ENCODE measurements at regions not wholly inside any gene's neighbourhood (a gene's known extent, or its start where the extent isn't known, plus 50 kb on each side); places are given as distances from the start of the nearest gene placed in this dataset.

GRCh38 chr14:105664691-105665090, 138.3 kb downstream of the TMEM121 start:
- TF ChIP-seq CTCF (conservative IDR thresholded peaks at IDR 0.05; ENCODE audit: low read depth, low read length) (no peak), EZH2phosphoT487 (IDR thresholded peaks at IDR 0.05; ENCODE audit: borderline replicate concordance, low read length) (no peak), EZH2 (IDR thresholded peaks at IDR 0.05; ENCODE audit: low read length, unreplicated experiment) (no peak)
